ENCODE measurements at regions not wholly inside any gene's neighbourhood (a gene's known extent, or its start where the extent isn't known, plus 50 kb on each side); places are given as distances from the start of the nearest gene placed in this dataset.

DNA sequence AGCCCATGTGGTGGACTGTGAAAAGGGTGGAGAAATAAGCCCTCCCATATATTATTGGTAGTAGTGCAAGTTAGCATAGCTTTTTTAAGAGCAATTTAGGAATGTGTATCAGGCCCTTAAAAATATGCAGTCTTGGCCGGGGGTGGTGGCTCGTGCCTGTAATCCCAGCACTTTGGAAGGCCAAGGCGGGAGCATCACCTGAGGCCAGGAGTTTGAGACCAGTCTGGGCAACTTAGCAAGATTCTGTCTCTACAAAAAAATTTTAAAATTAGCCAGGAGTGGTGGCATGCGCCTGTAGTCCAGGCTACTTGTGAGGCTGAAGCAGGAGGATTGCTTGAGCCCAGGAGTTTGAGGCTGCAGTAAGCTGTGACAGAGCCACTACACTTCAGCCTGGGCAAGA, 64.2 kb upstream of the BCAT1 start:
- TF ChIP-seq, protein P1, sequence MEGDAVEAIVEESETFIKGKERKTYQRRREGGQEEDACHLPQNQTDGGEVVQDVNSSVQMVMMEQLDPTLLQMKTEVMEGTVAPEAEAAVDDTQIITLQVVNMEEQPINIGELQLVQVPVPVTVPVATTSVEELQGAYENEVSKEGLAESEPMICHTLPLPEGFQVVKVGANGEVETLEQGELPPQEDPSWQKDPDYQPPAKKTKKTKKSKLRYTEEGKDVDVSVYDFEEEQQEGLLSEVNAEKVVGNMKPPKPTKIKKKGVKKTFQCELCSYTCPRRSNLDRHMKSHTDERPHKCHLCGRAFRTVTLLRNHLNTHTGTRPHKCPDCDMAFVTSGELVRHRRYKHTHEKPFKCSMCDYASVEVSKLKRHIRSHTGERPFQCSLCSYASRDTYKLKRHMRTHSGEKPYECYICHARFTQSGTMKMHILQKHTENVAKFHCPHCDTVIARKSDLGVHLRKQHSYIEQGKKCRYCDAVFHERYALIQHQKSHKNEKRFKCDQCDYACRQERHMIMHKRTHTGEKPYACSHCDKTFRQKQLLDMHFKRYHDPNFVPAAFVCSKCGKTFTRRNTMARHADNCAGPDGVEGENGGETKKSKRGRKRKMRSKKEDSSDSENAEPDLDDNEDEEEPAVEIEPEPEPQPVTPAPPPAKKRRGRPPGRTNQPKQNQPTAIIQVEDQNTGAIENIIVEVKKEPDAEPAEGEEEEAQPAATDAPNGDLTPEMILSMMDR (IDR thresholded peaks at IDR 0.05; ENCODE audit: unreplicated experiment) = no peak
- DNase-seq (ENCODE audit: low spot score, unreplicated experiment) = no peak
- Mint-ChIP-seq H3K4me3 (ENCODE audit: low read depth) (no peak overlapping the region), H3K27me3 (no peaks in the 10 kb centered on the region), H3K9me3 (ENCODE audit: low read depth) (no peaks in the 10 kb centered on the region), H3K4me1 (ENCODE audit: low read depth) (no peaks in the 10 kb centered on the region), H3K36me3 (ENCODE audit: insufficient read depth) (no peaks in the 10 kb centered on the region), H3K27ac (no peak overlapping the region)

DNA sequence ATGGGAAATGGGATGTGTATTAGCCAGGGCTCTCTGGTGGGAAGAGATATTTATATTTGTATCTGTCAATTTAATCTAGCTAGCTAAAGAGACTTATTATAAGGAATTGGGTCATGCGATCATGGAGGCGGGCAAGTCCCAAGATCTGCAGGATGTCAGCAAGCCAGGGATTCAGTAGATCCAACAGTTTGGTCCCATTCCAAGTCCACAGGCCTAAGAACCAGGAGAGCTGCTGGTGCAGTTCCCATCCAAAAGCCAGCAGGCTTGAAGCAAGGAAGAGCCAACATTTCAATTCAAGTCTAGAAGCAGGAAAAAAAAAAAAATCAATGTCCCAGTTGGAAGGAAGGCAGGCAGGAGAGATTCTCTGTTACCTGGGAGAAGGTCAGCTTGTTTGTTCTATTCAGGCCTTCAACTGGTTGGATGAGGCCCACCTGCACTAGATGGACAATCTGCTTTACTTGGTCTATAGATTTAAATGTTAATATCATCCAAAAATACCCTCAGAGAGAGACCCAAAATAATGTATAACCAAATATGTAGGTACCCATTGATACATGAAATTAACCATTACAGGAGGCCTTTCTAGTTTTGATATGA, 60.7 kb upstream of the BCAT1 start:
- TF ChIP-seq, protein P1 (IDR thresholded peaks at IDR 0.05; ENCODE audit: unreplicated experiment) = no peak
- no peaks in the 10 kb centered on the region for H3K4me1 Mint-ChIP-seq (ENCODE audit: low read depth)
- H3K9me3 Mint-ChIP-seq (ENCODE audit: low read depth) = no peaks in the 10 kb centered on the region
- no peaks in the 10 kb centered on the region for H3K36me3 Mint-ChIP-seq (ENCODE audit: insufficient read depth)
- H3K27me3 Mint-ChIP-seq = no peaks in the 10 kb centered on the region
- H3K4me3 Mint-ChIP-seq (ENCODE audit: low read depth) = no peak overlapping the region
- no peak for DNase-seq (ENCODE audit: low spot score, unreplicated experiment)
- no peak overlapping the region for H3K27ac Mint-ChIP-seq

DNA sequence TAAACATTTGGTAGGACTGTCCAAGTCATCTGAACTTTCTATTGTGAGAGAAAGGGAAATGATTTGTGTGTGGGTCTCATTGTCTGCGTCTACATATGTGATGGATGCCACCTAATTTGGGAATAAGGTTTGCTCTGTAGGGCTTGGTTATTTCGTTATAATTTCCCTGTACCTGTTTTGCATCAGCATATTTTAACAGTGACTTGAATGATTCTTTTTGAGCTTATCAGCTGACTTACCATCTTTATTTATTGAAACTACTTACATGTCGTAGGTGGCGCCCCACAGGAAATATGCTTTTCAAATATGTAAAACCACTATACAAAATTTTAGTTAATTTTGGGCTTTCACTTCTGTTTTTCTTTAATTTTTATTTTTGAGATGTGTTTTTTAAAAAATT, 56.5 kb upstream of the BCAT1 start:
- Mint-ChIP-seq H3K36me3 (ENCODE audit: insufficient read depth) (no peaks in the 10 kb centered on the region), H3K4me3 (ENCODE audit: low read depth) (no peak overlapping the region), H3K4me1 (ENCODE audit: low read depth) (no peaks in the 10 kb centered on the region), H3K27me3 (no peaks in the 10 kb centered on the region), H3K9me3 (ENCODE audit: low read depth) (no peaks in the 10 kb centered on the region), H3K27ac (no peak overlapping the region)
- TF ChIP-seq, protein P1 (IDR thresholded peaks at IDR 0.05; ENCODE audit: unreplicated experiment) = no peak
- no peak for DNase-seq (ENCODE audit: low spot score, unreplicated experiment)

DNA sequence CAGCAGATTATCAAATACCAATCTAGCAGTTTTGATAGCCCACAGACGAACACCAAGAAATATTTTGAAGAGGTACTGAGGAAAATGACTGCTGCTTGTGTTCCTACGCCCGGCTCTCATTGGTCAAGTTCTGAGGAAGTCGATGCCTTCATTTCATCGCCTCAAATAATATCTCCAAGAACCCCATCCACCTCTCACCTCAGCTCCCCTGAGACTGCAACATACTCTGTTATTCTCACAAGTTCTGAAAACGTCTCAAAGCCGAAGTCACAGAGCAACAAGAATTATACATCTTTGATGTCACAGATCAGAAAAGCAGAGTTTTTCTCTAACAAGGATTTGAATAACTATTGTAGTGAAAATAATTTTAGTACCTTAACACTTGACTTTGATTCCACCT, 55.5 kb upstream of the BCAT1 start:
- no peak for DNase-seq (ENCODE audit: low spot score, unreplicated experiment)
- no peak overlapping the region for H3K4me3 Mint-ChIP-seq (ENCODE audit: low read depth)
- H3K9me3 Mint-ChIP-seq (ENCODE audit: low read depth) = no peaks in the 10 kb centered on the region
- H3K27ac Mint-ChIP-seq = no peak overlapping the region
- no peaks in the 10 kb centered on the region for H3K4me1 Mint-ChIP-seq (ENCODE audit: low read depth)
- no peaks in the 10 kb centered on the region for H3K36me3 Mint-ChIP-seq (ENCODE audit: insufficient read depth)
- H3K27me3 Mint-ChIP-seq = no peaks in the 10 kb centered on the region
- TF ChIP-seq, protein P1 (IDR thresholded peaks at IDR 0.05; ENCODE audit: unreplicated experiment) = no peak

DNA sequence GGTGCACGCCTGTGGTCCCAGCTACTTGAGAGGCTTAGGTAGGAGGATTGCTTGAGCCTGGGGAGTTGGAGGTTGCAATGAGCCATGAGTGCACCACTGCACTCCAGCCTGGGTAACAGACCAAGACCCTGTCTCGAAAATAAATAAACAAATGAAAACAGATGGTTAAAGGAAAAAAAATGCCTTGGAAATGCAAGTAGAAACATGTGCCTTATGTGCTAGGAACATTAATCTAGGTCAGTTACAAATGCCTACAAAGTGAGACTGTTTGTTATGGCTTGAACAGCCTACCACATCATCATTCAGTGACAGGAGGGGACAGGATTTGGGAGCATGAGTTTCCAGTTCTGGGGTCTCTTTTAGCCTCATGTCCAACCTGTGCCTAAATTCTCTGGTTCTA, 52.4 kb upstream of the BCAT1 start:
- Mint-ChIP-seq H3K27ac (no peak overlapping the region), H3K27me3 (no peaks in the 10 kb centered on the region), H3K36me3 (ENCODE audit: insufficient read depth) (no peaks in the 10 kb centered on the region), H3K4me3 (ENCODE audit: low read depth) (no peak overlapping the region), H3K4me1 (ENCODE audit: low read depth) (no peaks in the 10 kb centered on the region), H3K9me3 (ENCODE audit: low read depth) (no peaks in the 10 kb centered on the region)
- no peak for DNase-seq (ENCODE audit: low spot score, unreplicated experiment)
- TF ChIP-seq, protein P1 (IDR thresholded peaks at IDR 0.05; ENCODE audit: unreplicated experiment) = no peak

Measured in progenitor cell of endocrine pancreas (in vitro differentiated cells).